HG02885 (cell line): ENCODE measurements at regions not wholly inside any gene's neighbourhood (a gene's known extent, or its start where the extent isn't known, plus 50 kb on each side); places are given as distances from the start of the nearest gene placed in this dataset.

Experiments
- ATAC-seq: cut with Tn5 transposase; IDR thresholded peaks from one replicate; pipeline ENCODE4 v1.9.1; 2021; ENCODE audit warnings: mild to moderate bottlenecking; ENCODE audit not compliant: unreplicated experiment, poor library complexity

DNA sequence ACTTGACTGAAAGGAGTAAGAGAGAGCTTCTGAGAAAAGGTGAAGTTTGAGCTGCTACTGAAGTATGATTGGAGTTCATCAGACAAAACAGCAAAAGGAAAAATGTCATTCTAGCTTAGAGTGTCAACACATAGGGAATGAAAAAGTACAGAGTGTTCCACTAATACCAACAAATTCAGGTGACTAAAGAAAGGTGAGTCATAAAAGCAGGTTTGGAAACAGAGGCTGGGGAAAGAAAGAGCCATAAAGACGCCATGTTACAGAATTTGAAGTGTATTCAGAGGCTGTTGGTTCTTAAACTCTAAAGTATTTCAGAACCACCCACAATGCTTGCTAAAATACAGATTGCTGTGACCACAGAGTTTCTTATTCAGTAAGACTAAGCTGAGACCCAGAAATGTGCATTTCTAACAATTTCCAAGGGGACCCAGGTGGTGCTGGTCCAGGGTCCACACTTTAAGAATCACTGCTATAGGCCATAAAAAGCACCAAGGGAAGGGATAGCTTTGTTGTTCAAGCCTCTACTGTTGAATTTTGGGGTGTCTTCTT lies 143.1 kb downstream of the ELAPOR2 start:
- no peak for ATAC-seq

DNA sequence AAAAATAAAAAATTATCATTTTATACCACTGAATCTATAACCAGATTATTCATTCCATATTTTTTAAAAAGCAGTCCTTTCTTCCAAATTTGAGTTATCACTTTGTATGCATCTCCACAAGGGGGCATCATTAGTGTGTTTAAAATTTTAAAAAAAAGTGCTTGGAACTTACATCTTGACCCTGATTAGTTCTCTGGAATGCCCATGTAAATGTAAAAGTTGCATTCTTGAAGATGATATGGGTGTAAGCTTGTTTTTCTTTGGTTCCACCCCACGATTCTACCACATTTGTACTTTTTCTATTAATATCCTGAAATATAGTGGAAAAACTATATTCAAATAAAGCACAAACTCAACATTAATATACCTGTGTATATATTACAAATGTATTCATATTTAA lies 144.9 kb downstream of the ELAPOR2 start:
- ATAC-seq = no peak
